GM18508 (cell line): ENCODE measurements at regions not wholly inside any gene's neighbourhood (a gene's known extent, or its start where the extent isn't known, plus 50 kb on each side); places are given as distances from the start of the nearest gene placed in this dataset.
"Not testable (repeated sequence)": the region's sequence is repeated elsewhere in the genome, so short reads cannot be mapped to it uniquely, and the experiment has no call there.

Experiments
- ATAC-seq: cut with Tn5 transposase; IDR thresholded peaks from one replicate; pipeline ENCODE4 v1.9.1; 2021; ENCODE audit warnings: moderate number of reproducible peaks; ENCODE audit not compliant: insufficient read depth, unreplicated experiment

GRCh38 chr1:71345491-71345890 is 264.7 kb upstream of the ZRANB2 start:
- ATAC-seq, result no peak

GRCh38 chr1:71343686-71344416 is 263.0 kb upstream of the ZRANB2 start:
- no peak for ATAC-seq

DNA sequence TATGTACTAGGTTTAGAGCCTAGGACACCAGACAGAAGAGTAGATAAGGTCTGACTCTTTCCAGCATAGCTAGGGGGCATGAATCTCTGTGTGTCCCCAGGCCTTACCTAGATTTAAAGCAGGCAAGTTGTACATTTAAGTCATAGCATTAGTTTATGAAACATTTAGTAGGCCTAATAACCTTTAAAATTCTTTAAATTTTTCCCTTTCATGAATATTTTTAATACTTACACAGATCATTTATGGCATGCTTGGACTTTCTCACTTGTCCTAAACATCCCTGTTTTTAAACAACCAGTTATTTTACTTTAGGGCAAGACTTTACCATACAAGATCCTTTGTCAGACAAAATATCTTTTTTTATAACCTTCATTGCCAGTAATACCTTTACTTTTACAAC is 258.4 kb upstream of the ZRANB2 start:
- ATAC-seq, result no peak

DNA sequence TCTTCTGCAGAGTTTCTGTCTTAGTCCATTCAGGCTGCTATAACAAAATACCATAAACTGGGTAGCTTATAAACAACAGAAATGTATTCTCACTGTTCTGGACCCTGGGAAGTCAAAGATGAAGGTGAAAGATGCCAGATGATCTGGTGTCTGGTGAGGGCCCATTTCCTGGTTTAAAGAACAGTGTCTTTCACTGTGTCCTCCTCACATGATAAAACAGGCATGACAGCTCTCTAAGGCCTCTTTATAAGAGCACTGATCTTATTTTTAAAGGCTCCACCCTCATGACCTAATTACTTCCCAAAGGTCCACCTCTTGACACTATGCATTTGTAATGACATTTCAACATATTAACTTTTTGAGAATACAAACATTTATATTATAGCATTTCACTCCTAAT is 250.2 kb upstream of the ZRANB2 start:
- ATAC-seq, result no peak

DNA sequence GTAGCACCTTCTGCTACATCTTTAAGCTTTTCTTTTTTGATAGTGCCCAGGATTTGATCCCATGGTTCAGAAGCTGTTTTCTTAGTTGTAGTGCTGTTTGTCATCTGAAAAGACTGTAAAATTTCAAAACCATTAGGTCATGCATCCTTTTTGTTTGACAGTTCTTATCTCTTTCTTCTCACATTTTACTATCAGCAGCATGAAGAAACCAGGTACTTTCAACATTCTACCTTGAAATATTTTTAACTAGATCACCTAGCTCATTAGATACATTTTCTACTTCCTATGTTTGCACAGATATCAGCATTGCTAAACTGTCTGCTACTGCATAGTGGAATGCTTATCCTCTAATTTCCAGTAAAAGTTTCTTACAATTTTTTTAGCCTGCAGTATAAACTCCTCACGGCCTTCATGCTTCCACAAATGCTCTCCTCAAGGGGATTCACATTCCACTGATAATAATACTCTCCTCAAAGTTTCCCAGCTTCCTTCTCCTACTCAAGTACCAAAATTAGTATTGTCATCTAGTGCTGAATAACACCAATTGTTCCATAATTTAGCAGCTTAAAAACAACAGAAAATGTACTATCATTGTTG is 243.9 kb upstream of the ZRANB2 start:
- no peak for ATAC-seq

DNA sequence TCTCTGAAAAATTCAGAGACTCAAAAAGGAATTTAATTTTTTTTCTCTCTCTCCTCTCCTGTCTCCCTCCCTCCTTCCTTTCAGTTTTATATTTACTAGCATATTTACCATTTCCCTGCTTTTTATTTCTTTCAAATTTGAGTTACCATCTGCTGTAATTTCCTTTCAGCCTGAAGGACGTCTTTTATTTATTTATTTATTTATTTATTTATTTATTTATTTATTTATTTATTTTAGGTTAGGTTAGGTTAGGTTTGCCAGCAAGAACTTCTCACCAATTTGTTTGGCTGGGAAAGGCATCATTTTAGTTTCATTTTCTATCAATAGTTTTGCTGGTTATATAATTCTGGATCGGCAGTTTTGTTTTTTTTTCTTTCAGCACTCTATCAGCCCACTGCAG is 231.7 kb upstream of the ZRANB2 start:
- ATAC-seq, result no peak

DNA sequence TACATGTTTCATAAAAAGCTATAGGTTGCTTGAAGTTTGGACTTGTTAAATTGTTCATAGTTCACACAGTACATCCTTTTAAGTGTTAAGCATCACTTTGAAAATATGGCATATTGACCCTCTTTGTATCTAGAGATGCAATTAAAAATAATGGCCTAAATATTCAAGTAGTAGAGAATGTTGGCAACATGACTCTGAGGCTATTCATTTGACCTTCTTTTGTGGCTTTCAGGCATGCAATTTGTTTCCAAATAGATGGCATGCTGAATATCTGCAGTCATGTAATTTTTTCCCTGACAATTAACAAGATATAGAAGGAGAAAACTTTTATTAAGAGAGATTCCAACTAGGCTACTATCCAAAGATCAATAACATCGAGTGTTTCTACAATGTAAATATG is 230.5 kb upstream of the ZRANB2 start:
- no peak for ATAC-seq

- ATAC-seq, result no peak
These were observed 226.6 kb upstream of the ZRANB2 start for GRCh38 chr1:71307451-71307850.

- no peak for ATAC-seq
These were observed 223.3 kb upstream of the ZRANB2 start for GRCh38 chr1:71304125-71304524.

- no peak for ATAC-seq
These were observed 222.8 kb upstream of the ZRANB2 start for GRCh38 chr1:71303617-71304041.

- no peak for ATAC-seq
These were observed 217.8 kb upstream of the ZRANB2 start for GRCh38 chr1:71298633-71299032.

- no peak for ATAC-seq
These were observed 215.8 kb upstream of the ZRANB2 start for GRCh38 chr1:71296551-71297134.

DNA sequence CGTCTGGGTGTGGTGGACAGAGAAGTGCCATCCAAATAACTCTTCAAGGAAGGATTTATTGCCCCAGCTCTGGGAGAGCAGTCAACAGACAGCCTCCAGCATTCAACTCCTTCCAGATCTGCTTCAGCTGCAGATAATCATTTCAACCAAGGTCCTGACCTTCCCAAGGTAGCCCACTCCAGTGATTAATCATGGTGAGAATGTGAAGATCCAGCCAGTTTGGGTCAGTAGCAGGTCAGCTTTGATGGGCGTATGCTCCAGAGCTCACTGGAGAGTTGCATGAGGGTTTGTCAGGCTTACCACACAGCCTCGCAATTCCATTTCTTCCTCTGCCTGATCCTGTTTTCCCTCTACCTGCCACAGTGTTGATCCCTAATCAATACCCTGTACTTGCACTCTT is 214.5 kb upstream of the ZRANB2 start:
- no peak for ATAC-seq

- ATAC-seq, result no peak
These were observed 213.3 kb upstream of the ZRANB2 start for GRCh38 chr1:71294178-71294577.

DNA sequence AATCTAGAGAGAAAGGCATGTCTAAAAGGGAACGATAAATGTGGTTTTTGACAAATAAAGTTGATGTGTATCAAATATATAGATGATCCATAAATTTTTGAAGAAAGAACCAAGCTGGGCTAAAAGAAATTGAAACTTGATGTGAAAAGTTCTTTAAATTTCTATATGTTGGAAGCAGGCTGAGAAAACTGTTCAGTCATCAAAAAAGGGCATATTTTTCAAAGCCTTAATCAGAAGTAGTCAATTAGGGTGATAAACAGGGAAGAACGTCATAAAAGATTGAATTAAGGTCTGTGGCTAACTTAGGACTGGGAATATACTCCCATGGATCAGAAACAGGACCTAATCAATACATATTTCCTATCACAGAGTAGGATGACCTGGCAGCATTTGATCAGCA is 211.4 kb upstream of the ZRANB2 start:
- ATAC-seq, result no peak

- ATAC-seq, result not testable (repeated sequence)
These were observed 209.8 kb upstream of the ZRANB2 start for GRCh38 chr1:71290506-71291237.

DNA sequence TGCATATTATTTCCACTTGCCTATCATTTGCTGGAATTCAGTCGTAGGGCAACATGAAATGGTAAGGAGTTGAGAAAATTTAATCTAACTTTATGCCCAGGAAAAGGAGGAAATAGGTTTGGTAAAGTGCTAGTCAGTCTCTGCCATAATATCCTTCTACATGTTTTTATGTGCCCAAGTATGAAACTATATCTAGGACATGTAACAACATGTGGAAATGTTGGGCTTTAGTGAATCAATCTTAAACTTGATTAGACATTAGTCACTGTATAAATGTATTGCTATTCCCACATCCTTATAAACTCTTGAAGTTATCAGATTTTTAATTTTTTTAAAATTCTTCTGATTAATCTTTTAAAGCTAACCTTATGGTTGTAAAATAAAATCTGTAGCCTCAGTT is 204.7 kb upstream of the ZRANB2 start:
- ATAC-seq, result no peak

DNA sequence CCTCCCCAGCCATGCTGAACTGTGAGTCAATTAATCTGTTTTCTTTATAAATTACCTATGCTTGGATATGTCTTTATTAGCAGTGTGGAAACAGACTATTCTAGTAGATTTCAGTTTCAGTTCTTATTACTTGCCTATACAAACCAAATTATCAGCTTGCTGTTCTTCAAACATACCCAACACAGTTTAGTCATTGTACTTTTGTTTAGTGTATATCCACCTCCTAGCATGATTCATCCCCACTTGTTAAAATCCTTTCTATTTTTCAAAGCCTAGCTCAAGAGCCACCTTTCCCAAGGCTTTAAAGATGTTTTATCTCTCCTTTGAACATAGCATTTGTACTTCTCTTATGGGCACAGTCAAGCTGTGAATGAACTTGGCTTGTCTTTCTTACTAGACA is 195.6 kb upstream of the ZRANB2 start:
- ATAC-seq, result no peak

DNA sequence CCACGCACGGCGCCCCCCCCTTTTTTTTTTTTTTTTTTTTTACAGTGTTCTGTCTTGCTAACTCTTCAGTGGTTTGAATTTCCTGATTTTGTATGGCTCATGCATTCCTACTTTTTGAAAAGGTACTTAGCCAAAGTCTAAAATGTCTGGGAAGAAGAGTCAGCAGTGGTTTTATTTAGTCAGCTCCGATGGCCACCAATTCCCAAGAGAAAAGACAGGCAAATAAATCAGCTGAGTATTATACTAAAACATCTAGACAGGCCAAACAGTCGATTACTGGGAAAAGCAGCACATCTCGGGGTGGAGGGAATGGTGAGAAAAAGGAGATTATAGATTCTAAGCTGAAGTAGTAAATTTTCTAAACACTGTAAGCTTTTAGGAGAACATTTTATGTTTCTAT is 192.5 kb upstream of the ZRANB2 start:
- ATAC-seq, result no peak

GRCh38 chr1:71270394-71270915 is 189.6 kb upstream of the ZRANB2 start:
- ATAC-seq, result no peak

GRCh38 chr1:71269818-71270217 is 189.0 kb upstream of the ZRANB2 start:
- no peak for ATAC-seq
